NCI-H748 (cell line): ENCODE measurements at regions not wholly inside any gene's neighbourhood (a gene's known extent, or its start where the extent isn't known, plus 50 kb on each side); places are given as distances from the start of the nearest gene placed in this dataset.

ENCODE experiments used
- DNase-seq: peaks from one replicate; lab custom pipeline; 2025; ENCODE audit not compliant: unreplicated experiment; lab: John Stamatoyannopoulos, UW

GRCh38 chr4:146577111-146577510, 55.4 kb upstream of the SLC10A7 start:
- DNase-seq, result no peak

- peak; percentile 7 for DNase-seq
Observed at GRCh38 chr4:146582864-146583263, 55.8 kb upstream of the POU4F2 start.

GRCh38 chr4:146585761-146586333, 52.8 kb upstream of the POU4F2 start:
- no peak for DNase-seq
